Mononuclear cell (primary cell): ENCODE measurements at regions not wholly inside any gene's neighbourhood (a gene's known extent, or its start where the extent isn't known, plus 50 kb on each side); places are given as distances from the start of the nearest gene placed in this dataset.

Source experiments
- H3K27me3 ChIP-seq: 2 replicates; pipeline ENCODE4 v1.6.0; 2011; ENCODE audit warnings: low read length, control low read depth; ENCODE audit not compliant: insufficient read depth
- H3K4me1 ChIP-seq: 2 replicates; pipeline ENCODE4 v1.5.1; 2011; ENCODE audit warnings: mild to moderate bottlenecking, low read length, control low read depth; ENCODE audit not compliant: insufficient read depth
- H3K4me3 ChIP-seq: 2 replicates; pipeline ENCODE4 v1.5.1; 2011; ENCODE audit warnings: mild to moderate bottlenecking, low read length, moderate library complexity
- H3K9me3 ChIP-seq: 2 replicates; pipeline ENCODE4 v1.5.1; 2011; ENCODE audit warnings: low read depth, mild to moderate bottlenecking, control low read depth, low read length

DNA sequence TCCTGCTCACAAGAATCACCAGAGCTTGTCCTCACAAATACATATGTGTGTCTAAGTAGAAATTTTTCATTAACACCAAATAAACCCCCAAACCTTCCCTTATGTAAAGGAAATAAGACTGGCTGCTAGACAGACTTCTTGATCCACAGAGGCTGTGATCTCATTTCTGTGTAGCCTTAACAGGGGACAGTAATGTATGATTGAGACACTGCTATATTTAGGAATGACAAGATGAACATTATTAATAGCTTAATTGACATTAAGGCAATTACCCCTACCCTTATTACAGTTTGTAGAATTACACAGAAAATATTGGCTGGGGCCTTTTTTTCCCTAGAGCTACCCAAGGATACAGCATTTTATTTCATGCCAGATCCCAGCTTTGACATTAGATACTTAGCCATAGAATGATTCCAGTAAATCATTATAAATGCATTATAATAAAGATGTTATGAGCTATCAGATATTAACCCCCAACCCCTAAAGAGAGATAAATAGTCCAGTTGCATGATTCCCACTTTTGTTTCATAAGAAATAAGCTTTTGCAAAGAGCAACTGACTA, 392.1 kb upstream of the HNRNPA3 start:
- Histone ChIP-seq H3K9me3 (no peaks in the 10 kb centered on the region), H3K27me3 (no peaks in the 10 kb centered on the region), H3K4me3 (no peak overlapping the region), H3K4me1 (no peaks in the 10 kb centered on the region)

DNA sequence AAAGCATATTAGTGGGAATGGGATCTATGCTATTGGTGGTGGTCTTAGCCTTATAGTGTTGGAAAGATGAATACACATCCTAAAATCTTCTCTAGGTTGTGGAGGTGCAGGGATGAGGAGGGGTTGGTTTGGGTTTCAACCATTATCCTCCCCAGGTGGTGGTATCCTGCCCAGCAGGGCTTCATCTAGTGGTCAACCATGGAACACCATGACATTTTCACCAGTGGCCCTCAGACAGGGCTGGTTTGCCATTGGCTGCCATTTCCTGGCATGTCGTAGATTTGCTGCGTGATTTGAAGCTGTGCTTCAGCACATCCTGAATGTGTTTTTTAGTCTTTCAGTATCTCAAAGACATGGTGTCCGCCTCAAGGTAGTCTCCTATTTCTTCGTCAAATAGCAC, 391.2 kb upstream of the HNRNPA3 start:
- H3K4me3 ChIP-seq = no peak overlapping the region
- H3K4me1 ChIP-seq = no peaks in the 10 kb centered on the region
- no peaks in the 10 kb centered on the region for H3K27me3 ChIP-seq
- H3K9me3 ChIP-seq = no peaks in the 10 kb centered on the region

DNA sequence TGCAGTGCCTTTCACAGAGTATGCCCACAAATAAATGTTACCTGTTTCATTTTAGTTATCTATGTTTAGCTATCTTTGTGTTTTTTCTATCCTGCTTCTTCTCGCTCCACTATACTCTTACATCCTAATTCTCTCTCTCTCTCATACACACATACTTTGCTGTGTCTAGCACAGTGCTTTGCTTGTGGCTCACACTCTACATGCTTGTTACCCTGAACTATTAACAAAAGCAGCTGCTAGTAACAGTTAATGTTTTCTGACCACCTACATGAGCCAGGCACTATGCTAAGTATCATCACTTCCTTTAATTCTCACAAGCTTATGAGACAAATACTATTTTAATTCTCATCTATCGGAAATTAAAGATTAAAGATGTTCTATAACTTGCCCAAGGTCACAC, 390.5 kb upstream of the HNRNPA3 start:
- Histone ChIP-seq H3K9me3 (no peaks in the 10 kb centered on the region), H3K27me3 (no peaks in the 10 kb centered on the region), H3K4me3 (no peak overlapping the region), H3K4me1 (peaks cover 2% of the 10 kb centered on the region)

DNA sequence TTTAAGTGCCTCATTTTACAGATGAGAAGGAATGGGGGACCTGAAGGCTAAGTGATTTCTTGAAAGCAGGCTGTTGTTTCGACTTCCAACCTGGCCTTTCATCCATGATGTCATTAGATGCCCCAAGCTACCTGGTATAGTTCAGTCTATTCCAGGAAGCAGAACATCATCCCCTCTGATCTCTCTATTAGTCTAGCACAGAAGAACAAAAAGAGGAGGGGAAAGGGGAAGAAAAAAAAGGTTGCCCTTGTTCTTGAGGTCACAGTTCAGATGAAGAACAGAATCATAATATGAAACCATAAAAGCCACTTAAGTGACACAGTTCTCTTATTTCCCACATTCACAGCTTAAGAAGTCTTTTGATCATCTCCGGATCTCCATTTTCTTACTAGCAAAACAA, 386.2 kb upstream of the HNRNPA3 start:
- Histone ChIP-seq H3K4me3 (no peak overlapping the region), H3K4me1 (peaks cover 4% of the 10 kb centered on the region), H3K9me3 (no peaks in the 10 kb centered on the region), H3K27me3 (no peaks in the 10 kb centered on the region)

DNA sequence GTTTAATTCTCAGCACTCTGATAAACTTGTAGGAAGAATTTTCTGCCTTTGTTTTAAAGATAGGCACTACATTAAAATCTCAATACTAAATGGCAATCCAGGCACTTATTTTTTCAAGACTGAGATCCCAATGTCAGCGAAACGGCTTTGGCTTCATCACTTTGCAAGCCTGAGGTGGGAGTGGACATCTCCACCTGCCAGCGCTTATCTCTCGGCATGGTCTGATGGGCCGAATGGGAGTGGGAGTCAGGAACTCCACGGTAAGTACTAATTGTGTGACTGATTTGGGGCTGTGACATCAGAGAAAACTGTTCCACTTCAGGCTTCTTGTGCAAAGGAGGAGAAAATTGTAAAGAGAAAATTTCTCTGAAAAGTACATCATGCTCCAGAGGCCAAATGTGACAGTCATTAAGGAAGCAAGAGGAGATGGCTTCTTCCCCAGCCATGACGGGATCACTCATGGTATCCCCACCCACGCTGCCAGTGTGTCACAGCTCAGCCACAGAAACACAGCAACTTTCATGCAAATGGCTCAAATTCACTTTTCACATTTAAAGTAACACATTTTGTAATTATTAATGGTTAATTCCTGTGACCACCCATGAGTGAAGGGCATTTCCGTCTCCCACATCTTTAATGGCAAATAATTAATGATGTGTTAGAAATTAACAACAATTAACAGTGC, 385.5 kb upstream of the HNRNPA3 start:
- Histone ChIP-seq H3K9me3 (no peaks in the 10 kb centered on the region), H3K4me3 (no peak overlapping the region), H3K27me3 (no peaks in the 10 kb centered on the region), H3K4me1 (peaks cover 4% of the 10 kb centered on the region)

DNA sequence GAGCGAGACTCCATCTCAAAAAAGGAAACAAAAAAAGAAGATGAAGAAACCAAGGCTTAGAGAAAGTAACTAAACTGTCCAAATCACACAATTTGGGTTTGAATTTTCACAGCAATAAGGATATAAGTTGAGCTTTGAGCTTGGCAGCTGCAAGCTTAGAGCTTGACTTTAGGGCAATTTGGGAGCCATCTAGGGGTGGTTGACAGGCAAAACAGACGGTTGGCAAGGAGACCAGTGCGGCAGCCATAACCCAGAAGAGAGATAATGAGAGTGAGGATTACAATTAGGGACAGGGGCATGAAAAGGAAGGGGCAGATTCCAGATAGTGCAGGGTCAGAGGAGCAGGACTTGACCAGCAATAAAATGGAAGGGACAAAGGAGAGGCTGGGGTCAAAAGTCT, 382.2 kb upstream of the HNRNPA3 start:
- Histone ChIP-seq H3K9me3 (no peaks in the 10 kb centered on the region), H3K4me1 (peaks cover 4% of the 10 kb centered on the region), H3K4me3 (no peak overlapping the region), H3K27me3 (no peaks in the 10 kb centered on the region)

DNA sequence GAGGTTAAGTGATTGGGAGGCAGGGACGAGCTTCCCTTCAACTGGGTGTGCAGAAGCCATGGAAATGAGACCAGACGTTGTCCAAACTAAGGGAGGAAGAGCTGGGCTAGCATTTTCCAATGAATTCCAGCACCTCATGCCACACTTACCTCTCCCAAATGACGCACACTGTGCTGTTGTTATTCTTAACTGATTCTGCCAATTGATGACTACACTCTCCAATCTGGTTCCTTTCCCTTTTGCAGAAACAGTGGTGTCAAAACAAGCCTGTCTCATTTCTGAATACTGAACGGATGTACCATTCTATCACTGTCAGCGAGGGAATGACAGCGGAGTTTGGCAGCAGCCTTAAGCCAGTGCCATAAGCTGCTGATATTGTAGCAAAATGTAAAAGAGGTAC, 380.5 kb upstream of the HNRNPA3 start:
- Histone ChIP-seq H3K27me3 (no peaks in the 10 kb centered on the region), H3K4me3 (no peak overlapping the region), H3K4me1 (peaks cover 2% of the 10 kb centered on the region), H3K9me3 (no peaks in the 10 kb centered on the region)

DNA sequence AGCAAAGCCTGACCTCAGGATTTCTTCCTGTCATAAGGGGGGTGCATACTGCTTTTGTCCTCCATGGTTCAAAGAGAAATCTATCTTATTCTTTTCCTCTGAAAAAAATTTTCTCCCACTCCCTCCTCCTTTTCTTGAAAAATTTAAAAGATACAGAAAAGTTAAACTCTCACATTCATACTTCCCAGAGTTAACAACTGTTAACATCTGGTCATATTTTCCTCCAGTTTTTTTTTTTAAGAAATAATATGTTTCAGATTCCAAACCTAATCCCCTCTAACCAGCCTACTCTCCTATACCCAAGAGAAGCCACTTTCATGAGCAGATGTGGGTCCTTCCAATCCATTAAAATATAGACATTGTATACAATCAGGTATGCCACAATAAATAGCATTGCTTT, 378.9 kb upstream of the HNRNPA3 start:
- H3K4me1 ChIP-seq = no peaks in the 10 kb centered on the region
- no peaks in the 10 kb centered on the region for H3K9me3 ChIP-seq
- no peak overlapping the region for H3K4me3 ChIP-seq
- H3K27me3 ChIP-seq = no peaks in the 10 kb centered on the region

DNA sequence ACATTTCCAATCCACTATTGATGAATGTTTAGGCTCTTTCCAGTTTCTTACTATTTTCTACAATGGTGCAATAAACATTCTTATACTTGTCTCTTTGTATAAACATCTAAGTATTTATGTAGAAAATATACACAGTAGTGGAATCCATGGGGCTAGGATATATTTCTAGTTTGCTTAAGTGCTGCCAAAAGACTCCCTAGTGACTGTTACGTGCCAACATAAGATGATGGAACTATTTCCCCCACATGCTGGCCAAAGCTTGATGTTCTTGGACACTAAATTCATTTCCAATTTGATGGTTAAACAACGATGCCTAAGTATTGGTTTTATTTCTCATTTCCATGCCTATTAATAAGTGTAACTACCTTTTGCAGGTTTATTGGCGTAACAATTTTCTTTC, 378.4 kb upstream of the HNRNPA3 start:
- Histone ChIP-seq H3K4me1 (no peaks in the 10 kb centered on the region), H3K9me3 (no peaks in the 10 kb centered on the region), H3K4me3 (no peak overlapping the region), H3K27me3 (no peaks in the 10 kb centered on the region)

DNA sequence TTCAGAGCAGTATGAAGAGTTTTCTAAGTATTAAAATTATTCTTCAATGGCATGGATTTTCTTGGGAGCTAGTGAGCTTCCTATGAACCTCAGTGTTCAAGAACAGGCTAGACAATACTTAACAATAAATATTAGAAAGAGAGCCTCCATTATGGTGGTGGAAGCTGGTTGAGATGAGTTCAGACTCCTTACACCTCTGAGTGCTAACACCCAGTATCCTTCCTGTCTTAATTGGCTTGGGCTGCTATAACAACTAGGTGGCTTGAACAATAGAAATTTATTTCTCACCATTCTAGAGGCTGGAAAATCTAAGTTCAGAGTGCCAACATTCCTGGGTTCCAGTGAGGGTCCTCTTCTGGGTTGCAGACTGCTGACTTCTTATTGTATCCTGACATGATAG, 369.4 kb upstream of the HNRNPA3 start:
- Histone ChIP-seq H3K9me3 (no peaks in the 10 kb centered on the region), H3K27me3 (no peaks in the 10 kb centered on the region), H3K4me3 (no peak overlapping the region), H3K4me1 (no peaks in the 10 kb centered on the region)

DNA sequence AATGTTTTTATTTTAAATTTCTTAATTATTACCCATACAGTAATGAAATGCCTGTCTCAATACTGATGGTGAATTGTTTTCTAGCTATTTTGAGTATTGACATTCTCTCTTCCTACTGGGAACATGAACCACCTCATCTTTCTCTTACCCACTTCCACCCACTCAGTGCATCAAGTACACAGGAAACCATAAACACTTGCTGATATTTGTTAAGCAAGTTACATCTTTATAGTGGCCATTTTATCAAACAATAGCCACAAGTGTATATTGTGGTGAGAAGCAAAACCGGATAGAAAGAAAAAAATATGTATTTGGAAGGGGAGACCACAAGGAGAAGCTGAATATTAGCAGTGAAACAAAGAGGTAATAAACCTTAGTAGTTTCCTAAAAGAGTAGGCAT, 368.1 kb upstream of the HNRNPA3 start:
- H3K27me3 ChIP-seq = no peaks in the 10 kb centered on the region
- no peak overlapping the region for H3K4me3 ChIP-seq
- H3K4me1 ChIP-seq = no peaks in the 10 kb centered on the region
- H3K9me3 ChIP-seq = no peaks in the 10 kb centered on the region

DNA sequence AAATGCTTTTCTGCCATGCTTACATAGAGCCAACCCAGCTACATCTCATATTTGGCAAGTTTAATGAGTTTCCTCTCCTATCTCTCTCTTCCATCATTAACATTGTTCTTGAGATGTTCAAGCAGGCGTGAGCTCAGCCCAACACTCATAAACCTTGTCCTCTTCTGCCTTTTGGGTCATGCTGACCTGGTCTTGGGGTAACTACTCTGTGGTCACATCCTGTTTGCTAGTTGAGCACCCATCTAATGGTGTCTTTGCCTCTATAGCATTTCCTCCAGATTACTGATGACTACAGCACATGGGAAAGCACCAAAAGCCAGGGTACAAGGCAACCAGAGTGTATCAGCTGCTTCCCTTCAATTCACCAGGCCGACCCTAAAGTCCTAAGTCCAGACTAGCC, 366.9 kb upstream of the HNRNPA3 start:
- no peaks in the 10 kb centered on the region for H3K4me1 ChIP-seq
- H3K9me3 ChIP-seq = no peaks in the 10 kb centered on the region
- H3K27me3 ChIP-seq = no peaks in the 10 kb centered on the region
- no peak overlapping the region for H3K4me3 ChIP-seq

DNA sequence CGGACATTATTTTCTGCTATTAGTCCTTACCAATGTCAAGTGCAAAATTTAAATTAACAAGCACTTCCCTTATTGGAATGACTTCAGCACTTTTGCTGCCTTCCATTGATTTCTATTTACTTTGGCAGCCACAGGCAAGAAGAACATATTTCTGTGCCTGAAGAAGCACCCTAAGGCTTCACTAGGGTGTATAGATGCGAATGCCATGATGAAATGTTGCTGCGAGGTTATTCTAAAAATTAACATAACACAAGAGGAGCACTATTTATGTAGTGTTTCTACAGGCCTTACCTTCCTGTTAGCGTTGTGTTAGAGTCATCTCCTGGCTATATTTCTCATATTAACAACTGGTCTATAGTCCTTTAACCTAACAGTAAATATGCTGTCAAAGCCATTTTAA, 365.0 kb upstream of the HNRNPA3 start:
- Histone ChIP-seq H3K27me3 (no peaks in the 10 kb centered on the region), H3K4me3 (no peak overlapping the region), H3K9me3 (no peaks in the 10 kb centered on the region), H3K4me1 (peaks cover 3% of the 10 kb centered on the region)

DNA sequence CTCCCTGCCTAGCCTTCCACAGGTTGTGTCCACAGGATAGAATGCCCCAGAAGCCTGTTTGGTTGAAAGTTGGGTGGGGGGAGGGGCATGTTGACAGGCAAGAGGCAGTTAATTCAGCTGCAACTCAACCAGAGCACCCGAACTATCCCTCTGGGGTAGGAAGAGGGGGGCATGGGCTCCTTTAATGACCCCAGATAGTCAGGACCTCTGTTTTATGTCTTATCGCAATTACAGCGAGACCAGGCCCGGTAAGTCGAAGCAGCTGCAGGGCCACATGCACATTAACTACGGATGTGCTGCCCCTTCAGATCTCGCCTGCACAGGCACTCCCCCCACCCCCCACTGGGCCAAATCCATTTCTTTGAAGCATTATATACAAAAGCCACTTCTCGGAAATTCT, 363.8 kb upstream of the HNRNPA3 start:
- no peaks in the 10 kb centered on the region for H3K9me3 ChIP-seq
- no peak overlapping the region for H3K4me3 ChIP-seq
- no peaks in the 10 kb centered on the region for H3K27me3 ChIP-seq
- peaks cover 3% of the 10 kb centered on the region for H3K4me1 ChIP-seq

DNA sequence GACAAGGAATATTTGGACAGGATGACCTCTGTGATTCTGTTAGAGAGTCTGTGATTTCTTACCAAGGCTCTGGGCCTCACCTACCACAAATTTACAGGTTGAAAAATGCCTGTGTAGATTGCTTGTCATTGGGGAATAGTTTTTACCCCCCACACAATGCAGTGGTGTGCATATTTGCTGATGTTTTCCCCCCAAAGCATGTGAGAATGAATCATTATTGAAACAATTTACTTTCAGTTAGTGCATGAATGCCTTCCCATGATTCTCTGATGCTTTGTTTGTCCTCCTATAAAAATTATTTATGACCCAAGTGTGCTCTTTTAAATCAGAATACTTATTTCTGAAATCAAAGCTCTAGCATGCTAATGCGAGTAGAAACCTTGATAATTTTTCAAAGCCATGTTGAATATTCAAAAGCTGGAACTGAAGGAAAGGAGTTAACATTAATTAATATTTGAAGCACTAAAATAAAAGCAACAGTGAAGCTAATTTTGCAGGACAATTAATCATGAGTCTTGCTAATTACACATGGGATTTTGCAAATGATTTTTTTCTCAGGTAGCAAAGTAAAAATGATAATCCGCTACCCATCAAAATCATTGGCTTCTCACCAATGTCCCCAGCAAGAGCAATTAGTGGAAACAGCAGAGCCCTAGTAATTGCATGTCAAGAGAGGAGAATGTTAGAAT, 361.2 kb upstream of the HNRNPA3 start:
- no peak overlapping the region for H3K4me3 ChIP-seq
- no peaks in the 10 kb centered on the region for H3K27me3 ChIP-seq
- H3K9me3 ChIP-seq = no peaks in the 10 kb centered on the region
- peaks cover 3% of the 10 kb centered on the region for H3K4me1 ChIP-seq
